LNCaP clone FGC (cell line): ENCODE measurements at regions not wholly inside any gene's neighbourhood (a gene's known extent, or its start where the extent isn't known, plus 50 kb on each side); places are given as distances from the start of the nearest gene placed in this dataset.

Experiments used
- DNase-seq: peaks from one replicate; pipeline ENCODE4 v3.0.0-alpha.2; 2011; ENCODE audit warnings: low read depth
- H3K4me3 ChIP-seq: 2 replicates; pipeline ENCODE4 v1.5.1; 2011; ENCODE audit warnings: mild to moderate bottlenecking, low read depth, low read length, control low read depth
- CTCF ChIP-seq: IDR thresholded peaks from 2 replicates; pipeline ENCODE4 v1.5.1; 2012; ENCODE audit warnings: mild to moderate bottlenecking; ENCODE audit not compliant: control insufficient read depth, insufficient read depth; ENCODE audit errors: extremely low read depth

DNA sequence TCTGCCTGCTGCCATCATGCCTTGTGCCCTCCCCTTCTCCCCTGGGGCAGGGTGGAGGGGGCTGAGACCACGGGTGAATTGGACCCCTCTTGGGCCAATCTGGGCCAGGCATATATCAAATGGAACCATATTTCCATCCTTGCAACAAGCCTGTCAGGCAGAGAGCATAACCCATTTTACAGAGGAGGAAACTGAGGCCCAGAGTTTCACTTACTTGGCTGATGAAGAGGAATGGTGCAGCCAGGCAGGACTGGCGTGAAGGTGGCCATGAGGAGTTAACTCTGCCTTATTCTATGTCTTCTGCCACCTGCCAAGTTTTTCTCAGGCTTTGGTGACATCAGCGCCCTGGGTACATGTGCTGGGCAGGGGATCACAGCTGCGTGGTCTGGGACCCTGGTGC, 155.5 kb upstream of the PCBD1 start:
- no peak for TF ChIP-seq CTCF
- no peak overlapping the region for H3K4me3 ChIP-seq
- DNase-seq = no peak

GRCh38 chr10:71044720-71045119, 156.4 kb upstream of the PCBD1 start:
- DNase-seq = no peak
- H3K4me3 ChIP-seq = no peak overlapping the region
- no peak for TF ChIP-seq CTCF

- H3K4me3 ChIP-seq = no peak overlapping the region
- no peak for DNase-seq
- no peak for TF ChIP-seq CTCF
Measured at GRCh38 chr10:71045204-71045809, 156.9 kb upstream of the PCBD1 start.

DNA sequence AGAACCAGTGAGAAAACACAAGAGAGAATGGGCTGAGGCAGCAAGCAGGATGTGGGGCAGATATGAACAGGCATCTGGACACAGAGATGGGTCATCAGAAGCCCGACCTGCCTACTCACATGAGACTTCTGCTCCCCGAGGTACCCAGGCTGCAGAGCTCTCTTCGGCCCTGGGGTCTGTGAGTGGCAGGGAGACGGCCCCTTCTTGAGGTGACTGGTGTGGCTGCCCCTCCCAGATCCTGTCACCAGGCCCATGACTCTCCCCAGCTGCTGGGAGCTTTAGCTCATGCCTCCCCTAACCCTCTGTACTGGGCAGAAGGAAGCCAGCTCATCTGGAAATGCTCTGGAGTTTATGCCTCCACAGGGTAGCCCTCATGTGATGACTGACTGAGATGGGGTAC, 157.6 kb upstream of the PCBD1 start:
- no peak for TF ChIP-seq CTCF
- H3K4me3 ChIP-seq = no peak overlapping the region
- no peak for DNase-seq

DNA sequence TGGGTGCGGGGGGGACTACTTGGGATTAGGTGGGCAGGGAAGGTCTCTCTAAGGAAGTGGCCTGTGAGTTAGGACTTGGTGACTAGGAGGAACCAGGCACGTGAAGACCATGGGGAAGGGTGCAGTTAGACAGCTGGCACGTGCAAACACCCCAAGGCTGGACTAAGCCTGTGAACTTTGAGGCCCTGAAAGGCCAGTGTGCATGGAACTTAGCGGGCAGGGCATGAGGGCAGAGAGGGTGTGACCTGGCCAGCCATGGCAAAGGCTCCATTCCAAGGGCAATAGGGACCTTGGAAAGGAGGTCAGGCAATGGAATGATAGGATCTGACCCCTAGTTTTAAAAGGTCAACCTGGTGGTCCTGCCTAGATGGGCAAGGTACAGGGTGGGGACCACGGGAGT, 158.4 kb upstream of the PCBD1 start:
- no peak for DNase-seq
- TF ChIP-seq CTCF = no peak
- no peak overlapping the region for H3K4me3 ChIP-seq

DNA sequence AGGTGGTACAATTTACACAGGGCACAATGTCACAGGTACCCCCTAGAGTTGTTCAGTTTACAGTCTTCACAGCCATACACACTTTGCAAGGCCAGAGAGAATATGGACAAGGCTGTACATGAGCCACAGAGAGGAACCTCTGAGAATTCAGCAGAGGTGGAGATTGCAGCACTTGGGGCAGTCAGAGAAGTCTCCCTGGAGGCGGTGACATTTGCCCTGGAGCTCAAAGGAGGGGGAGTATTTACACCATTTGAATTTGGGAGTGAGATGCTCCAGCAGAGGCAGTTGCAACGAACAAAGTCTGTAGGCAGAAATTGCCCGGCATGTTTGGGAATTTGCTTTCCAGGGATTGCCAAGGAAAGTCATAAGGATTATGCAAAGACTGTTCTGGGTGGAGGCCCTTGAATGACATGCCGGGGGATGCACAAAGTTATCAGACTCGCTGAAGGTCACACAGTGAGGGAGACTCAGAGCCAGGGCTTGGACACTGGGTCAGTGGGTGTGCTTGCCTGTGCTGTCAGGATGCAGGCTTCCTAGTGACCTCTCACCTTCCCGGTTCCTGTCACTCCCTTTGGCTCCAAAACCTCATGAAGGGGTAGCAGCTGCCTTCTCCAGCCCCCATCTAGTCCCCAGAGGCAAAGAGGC, 160.7 kb upstream of the PCBD1 start:
- no peak overlapping the region for H3K4me3 ChIP-seq
- TF ChIP-seq CTCF = no peak
- no peak for DNase-seq

DNA sequence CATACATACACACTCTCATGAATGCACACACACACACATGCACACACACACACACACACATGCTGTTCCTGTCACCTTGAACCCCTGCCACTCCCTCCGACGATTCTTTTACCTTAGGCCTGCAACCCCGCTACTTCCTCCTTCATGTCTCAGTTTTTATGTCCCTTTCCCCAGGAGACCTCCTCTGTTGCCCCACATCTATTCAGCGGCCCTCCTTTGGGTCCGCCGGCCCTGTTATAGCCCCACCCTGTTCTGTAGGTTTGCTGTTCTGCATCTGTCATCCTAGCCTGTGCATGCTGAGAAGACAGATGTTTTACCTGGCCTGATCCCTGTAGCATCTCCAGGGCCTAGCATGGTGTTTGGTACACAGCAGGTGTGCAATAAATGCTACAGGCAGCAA, 161.6 kb upstream of the PCBD1 start:
- H3K4me3 ChIP-seq = no peak overlapping the region
- no peak for DNase-seq
- no peak for TF ChIP-seq CTCF
